ENCODE measurements at regions not wholly inside any gene's neighbourhood (a gene's known extent, or its start where the extent isn't known, plus 50 kb on each side); places are given as distances from the start of the nearest gene placed in this dataset.
"Not testable (repeated sequence)": the region's sequence is repeated elsewhere in the genome, so short reads cannot be mapped to it uniquely, and the experiment has no call there.

- DNase-seq, result not testable (repeated sequence)
Observed at GRCh38 chr1:120941066-120941465, 51.5 kb downstream of the PPIAL4A start.

DNA sequence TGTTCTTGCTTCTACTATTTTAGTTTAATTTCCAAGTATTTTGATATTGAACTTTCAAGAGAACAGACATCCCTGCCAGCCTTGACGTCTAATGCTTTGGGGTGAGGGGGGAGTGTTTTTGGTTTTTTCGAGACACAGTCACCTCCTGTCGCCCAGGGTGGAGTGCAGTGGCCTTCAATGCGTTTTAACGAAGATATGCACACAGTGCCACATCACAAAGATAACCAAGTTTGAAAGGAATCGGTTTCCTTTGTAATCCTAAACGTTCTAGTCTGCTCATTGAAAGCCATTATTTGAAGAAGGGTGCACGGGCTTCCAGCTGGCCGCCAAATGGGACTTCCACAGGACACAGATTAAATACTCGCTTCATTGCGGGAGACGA, 52.3 kb downstream of the PPIAL4A start:
- DNase-seq, result peak in 1 of 2 experiments; percentile 47

DNA sequence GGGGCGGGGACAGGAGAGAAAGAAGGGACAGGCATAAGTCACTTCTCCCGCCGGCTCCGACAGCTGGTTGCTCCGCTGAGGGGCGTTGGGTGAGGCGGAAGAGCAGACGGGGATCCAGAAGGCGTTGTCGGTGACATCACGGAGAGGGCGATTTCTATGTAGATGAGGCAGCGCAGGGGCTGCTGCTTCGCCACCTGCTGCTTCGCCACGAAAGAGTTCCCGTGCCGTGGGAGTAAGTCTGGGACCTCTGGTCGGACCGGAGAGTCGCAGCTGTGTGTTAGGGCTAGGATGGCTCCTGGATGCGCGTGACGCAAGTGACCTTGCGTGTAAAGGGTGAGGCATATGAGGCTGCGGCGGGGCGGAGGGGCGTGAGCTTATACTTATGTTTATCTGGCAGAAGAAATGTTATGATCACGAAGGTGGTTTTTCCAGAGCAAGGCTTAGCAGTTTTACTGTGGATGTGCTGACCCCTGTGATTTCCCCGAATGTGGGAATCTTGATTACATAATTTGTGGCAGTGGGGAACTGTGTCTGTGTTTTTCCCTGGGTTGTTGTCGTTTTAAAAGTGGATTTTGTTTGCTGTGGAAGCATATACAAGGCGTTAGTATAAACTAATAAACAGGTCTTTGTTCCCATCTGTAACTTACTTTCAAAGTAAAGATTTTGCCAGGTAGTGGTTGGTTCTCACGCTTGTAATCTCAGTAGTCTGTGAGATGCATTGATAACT, 52.8 kb downstream of the PPIAL4A start:
- peak; percentile 47 to 52 for DNase-seq

DNA sequence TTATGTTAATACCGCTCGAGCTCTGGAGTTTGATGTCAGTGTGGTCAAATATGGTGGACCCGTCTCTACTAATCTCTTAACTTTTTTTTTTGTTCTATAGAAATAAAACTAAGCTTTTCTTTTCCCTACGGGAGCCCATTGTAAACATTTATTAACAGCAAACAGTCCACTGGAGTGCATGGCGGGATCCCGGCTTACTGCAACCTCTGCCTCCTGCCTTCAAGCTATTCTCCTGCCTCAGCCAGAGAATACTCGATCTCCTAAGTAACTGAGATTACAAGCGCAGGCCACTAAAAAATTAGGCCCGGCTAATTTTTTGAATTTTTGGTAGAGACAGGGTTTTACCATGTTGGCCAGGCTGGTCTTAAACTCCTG, 53.4 kb downstream of the PPIAL4A start:
- not testable (repeated sequence) for DNase-seq

- not testable (repeated sequence) for DNase-seq
Observed at GRCh38 chr1:120944691-120945090, 55.1 kb downstream of the PPIAL4A start.

- not testable (repeated sequence) for DNase-seq
Observed at GRCh38 chr1:120945122-120945521, 55.6 kb downstream of the PPIAL4A start.

DNA sequence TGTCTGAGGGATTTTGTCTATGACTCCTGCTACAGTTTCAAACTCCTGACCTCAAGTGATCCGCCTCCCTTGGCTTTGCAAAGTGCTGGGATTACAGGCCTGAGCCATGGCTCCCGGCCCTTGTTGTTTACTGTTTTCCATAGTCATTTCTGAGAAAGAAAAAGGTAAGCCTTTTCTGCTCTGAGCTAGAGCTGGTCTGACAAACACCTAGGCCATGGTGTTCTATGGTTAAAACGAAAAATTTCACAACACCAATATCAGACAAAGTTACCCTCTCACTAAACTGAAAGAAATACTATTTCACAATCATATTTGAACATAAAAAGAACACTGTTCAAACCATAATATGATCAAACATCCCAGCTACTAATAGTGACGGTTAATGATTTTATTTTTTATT, 57.5 kb downstream of the PPIAL4A start:
- not testable (repeated sequence) for DNase-seq

DNA sequence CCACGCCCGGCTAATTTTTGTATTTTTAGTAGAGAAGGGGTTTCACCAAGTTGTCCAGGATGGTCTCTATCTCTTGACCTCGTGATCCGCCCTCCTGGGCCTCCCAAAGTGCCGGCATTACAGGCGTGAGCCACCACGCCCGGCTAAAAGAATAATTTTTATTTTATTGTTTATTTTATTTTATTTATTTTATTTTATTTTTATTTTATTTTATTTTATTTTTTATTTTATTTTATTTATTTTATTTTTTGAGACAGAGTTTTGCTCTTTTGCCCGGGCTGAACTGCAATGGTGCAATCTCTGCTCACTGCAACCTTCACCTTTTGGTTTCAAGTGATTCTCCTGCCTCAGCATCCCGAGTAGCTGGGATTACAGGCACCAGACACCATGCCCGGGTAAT, 60.2 kb downstream of the PPIAL4A start:
- not testable (repeated sequence) for DNase-seq

- DNase-seq, result not testable (repeated sequence)
Observed at GRCh38 chr1:120950633-120951032, 61.1 kb downstream of the PPIAL4A start.

DNA sequence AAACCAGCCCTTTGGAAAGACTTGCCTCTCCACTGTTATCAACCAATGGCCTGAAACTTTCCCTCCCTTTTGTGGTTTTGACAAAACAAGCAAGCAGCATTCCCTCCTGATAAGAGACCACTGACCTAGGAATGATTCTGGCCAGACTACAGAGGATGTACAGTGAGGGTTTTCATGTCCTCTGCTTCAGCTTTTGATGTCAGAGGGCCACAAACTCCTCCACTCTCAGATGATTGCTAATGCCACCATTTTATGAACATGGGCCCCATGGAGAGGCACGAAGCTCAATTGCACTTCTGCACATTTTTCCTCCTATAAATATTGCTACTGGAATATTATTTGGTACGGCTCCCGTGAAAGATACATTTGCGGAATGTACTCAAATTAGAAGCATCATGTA, 61.5 kb downstream of the PPIAL4A start:
- not testable (repeated sequence) for DNase-seq

DNA sequence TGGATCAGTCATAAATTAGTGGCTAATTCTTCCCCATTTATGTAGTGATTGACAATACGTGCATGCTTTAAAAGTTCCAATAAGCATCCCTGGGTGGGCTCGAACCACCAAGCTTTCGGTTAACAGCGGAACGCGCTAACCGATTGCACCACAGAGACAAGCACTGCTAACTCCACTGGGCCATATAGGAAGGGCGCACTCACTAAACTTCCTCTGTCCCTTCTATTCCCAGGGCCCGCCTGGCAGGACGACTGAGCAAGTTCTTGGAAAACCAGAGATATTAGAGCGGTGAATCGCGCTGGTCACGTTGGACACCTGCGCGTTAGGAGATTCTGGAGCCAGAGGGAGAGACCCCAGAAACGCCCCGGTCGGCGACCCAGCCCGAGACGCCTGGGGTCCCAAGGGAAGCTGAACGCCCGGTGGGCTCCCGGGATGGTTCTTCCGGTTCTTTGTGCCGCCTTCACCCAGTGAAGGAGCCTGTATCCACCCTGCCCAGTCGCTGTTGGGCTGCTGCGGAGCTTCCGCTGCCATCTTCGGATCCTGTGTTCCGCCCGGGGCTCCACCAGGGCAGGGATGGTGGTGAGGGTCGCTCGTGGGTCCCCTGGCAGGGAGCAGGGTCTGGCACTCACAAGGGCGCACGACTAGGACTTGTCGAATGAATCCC, 62.8 kb downstream of the PPIAL4A start:
- DNase-seq, result not testable (repeated sequence)

- not testable (repeated sequence) for DNase-seq
Observed at GRCh38 chr1:120952871-120953265, 63.3 kb downstream of the PPIAL4A start.

GRCh38 chr1:120954736-120955135, 65.2 kb downstream of the PPIAL4A start:
- no peak for DNase-seq

DNA sequence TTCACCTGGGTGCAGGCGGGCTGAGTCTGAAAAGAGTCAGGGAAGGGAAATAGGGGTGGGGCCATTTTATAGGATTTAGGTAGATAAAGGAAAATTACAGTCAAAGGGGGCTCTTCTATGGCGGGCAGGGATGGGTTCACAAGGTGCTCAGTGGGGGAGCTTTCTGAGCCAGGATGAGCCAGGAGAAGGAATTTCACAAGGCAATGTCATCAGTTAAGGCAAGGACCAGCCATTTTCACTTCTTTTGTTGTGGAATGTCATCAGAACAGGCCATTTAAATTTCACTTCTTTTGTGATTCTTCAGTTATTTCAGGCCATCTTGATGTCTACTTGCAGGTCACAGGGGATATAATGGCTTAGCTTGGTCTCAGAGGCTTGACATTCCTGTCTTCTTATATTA, 66.4 kb downstream of the PPIAL4A start:
- not testable (repeated sequence) for DNase-seq

GRCh38 chr1:120966018-120966417, 76.4 kb downstream of the PPIAL4A start:
- not testable (repeated sequence) for DNase-seq

GRCh38 chr1:120972863-120973262, 83.3 kb downstream of the PPIAL4A start:
- DNase-seq, result not testable (repeated sequence)

GRCh38 chr1:120973836-120974235, 84.3 kb downstream of the PPIAL4A start:
- DNase-seq, result not testable (repeated sequence)

GRCh38 chr1:120977279-120977678, 87.7 kb downstream of the PPIAL4A start:
- not testable (repeated sequence) for DNase-seq

- DNase-seq, result not testable (repeated sequence)
Observed at GRCh38 chr1:120981489-120982094, 92.0 kb downstream of the PPIAL4A start.

- DNase-seq, result not testable (repeated sequence)
Observed at GRCh38 chr1:120994614-120995013, 105.0 kb downstream of the PPIAL4A start.

GRCh38 chr1:120995025-120995424, 105.5 kb downstream of the PPIAL4A start:
- DNase-seq, result not testable (repeated sequence)

DNA sequence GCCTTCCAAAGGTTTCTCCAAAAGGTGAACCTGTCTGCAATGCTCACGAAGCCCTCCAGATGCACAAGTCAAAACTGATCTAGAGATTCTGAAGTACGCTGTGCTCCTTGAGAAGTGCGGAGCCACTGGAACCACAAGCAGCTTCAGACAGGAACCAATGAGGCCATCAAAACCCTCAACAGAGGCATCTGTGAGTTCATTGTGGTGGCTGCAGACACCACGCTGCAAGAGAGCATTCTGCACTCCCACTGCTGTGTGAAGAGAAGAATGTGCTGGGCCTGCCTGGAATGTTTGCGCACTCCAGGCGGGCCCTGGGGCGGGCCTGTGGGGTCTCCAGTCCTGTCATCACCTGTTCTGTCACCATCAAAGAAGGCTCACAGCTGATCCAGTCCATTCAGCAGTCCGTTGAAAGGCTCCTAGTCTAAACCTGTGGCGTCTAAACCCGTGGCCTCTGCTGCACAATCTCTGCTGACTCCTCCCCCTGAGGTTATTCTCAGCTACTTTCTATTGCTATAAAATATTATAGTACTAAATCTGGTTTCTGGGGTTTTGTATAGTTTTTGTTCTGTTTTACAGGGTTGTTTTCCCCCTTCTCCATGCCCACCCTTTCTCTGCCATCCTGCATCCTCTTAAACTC, 111.6 kb downstream of the PPIAL4A start:
- DNase-seq, result not testable (repeated sequence)

- DNase-seq, result not testable (repeated sequence)
Observed at GRCh38 chr1:121003230-121003629, 113.7 kb downstream of the PPIAL4A start.
